Liver (tissue), 3 donors: ENCODE measurements at regions not wholly inside any gene's neighbourhood (a gene's known extent, or its start where the extent isn't known, plus 50 kb on each side); places are given as distances from the start of the nearest gene placed in this dataset.

ENCODE experiments used
- FOXA2 ChIP-seq: IDR thresholded peaks from 2 replicates; pipeline ENCODE4 v1.6.1; 2016; ENCODE audit warnings: antibody characterized with exemption
- SP1 ChIP-seq: IDR thresholded peaks from 2 replicates; pipeline ENCODE4 v1.6.1; 2018; ENCODE audit warnings: antibody characterized with exemption, mild to moderate bottlenecking
- TAF1 ChIP-seq: conservative IDR thresholded peaks from 2 replicates; pipeline ENCODE4 v1.6.1; 2016; ENCODE audit warnings: antibody characterized with exemption, mild to moderate bottlenecking
- TF ChIP-seq, protein P1 (sequence below): fragments of 150-350 bp; IDR thresholded peaks from 2 replicates; pipeline ENCODE4 v1.5.1; 2017; ENCODE audit warnings: improper control_type of control experiment, low read depth, low read length; ENCODE audit not compliant: missing input control
- TF ChIP-seq, protein P2 (sequence below): IDR thresholded peaks from 2 replicates; pipeline ENCODE4 v1.6.1; 2016; ENCODE audit warnings: antibody characterized with exemption, mild to moderate bottlenecking
- TF ChIP-seq, protein P3 (sequence below): IDR thresholded peaks from 2 replicates; pipeline ENCODE4 v1.6.1; 2016; ENCODE audit warnings: antibody characterized with exemption
- donor health status: healthy.
- donor health status: healthy.

DNA sequence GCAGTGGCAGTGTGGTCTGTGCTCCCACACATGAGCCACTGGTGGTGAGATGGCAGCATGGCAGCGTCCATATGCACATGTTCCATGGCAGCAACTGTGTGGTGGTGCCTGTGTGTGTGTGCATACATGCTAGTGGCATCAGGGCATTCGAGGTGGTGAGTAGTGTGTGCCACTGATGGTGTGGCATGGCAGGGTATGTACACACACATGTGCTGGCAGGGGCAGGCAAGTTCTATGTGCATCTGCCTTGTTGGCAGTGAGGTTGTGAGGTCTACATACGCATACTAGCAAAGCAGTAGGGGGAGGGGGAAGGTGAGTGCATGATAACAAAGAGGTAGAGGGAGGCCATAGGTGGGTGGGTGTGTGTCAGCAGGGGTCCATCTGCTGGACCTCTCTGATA, 378.7 kb downstream of the C3orf38 start:
- TF ChIP-seq, protein P1, sequence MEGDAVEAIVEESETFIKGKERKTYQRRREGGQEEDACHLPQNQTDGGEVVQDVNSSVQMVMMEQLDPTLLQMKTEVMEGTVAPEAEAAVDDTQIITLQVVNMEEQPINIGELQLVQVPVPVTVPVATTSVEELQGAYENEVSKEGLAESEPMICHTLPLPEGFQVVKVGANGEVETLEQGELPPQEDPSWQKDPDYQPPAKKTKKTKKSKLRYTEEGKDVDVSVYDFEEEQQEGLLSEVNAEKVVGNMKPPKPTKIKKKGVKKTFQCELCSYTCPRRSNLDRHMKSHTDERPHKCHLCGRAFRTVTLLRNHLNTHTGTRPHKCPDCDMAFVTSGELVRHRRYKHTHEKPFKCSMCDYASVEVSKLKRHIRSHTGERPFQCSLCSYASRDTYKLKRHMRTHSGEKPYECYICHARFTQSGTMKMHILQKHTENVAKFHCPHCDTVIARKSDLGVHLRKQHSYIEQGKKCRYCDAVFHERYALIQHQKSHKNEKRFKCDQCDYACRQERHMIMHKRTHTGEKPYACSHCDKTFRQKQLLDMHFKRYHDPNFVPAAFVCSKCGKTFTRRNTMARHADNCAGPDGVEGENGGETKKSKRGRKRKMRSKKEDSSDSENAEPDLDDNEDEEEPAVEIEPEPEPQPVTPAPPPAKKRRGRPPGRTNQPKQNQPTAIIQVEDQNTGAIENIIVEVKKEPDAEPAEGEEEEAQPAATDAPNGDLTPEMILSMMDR, result no peak
- TF ChIP-seq FOXA2 (no peak), TAF1 (no peak), SP1 (no peak)
- TF ChIP-seq, protein P2, sequence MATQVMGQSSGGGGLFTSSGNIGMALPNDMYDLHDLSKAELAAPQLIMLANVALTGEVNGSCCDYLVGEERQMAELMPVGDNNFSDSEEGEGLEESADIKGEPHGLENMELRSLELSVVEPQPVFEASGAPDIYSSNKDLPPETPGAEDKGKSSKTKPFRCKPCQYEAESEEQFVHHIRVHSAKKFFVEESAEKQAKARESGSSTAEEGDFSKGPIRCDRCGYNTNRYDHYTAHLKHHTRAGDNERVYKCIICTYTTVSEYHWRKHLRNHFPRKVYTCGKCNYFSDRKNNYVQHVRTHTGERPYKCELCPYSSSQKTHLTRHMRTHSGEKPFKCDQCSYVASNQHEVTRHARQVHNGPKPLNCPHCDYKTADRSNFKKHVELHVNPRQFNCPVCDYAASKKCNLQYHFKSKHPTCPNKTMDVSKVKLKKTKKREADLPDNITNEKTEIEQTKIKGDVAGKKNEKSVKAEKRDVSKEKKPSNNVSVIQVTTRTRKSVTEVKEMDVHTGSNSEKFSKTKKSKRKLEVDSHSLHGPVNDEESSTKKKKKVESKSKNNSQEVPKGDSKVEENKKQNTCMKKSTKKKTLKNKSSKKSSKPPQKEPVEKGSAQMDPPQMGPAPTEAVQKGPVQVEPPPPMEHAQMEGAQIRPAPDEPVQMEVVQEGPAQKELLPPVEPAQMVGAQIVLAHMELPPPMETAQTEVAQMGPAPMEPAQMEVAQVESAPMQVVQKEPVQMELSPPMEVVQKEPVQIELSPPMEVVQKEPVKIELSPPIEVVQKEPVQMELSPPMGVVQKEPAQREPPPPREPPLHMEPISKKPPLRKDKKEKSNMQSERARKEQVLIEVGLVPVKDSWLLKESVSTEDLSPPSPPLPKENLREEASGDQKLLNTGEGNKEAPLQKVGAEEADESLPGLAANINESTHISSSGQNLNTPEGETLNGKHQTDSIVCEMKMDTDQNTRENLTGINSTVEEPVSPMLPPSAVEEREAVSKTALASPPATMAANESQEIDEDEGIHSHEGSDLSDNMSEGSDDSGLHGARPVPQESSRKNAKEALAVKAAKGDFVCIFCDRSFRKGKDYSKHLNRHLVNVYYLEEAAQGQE, result no peak
- TF ChIP-seq, protein P3, sequence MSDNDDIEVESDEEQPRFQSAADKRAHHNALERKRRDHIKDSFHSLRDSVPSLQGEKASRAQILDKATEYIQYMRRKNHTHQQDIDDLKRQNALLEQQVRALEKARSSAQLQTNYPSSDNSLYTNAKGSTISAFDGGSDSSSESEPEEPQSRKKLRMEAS, result no peak
